Left cardiac atrium (tissue), 4 donors: ENCODE measurements at regions not wholly inside any gene's neighbourhood (a gene's known extent, or its start where the extent isn't known, plus 50 kb on each side); places are given as distances from the start of the nearest gene placed in this dataset.
A peak's percentile ranks its signal among the peaks of the same experiment; 100 is the strongest.

ENCODE experiments used
- ATAC-seq, 2 donors: fragments of 200-7000 bp; cut with Tn5 transposase; one replicate each; pipeline ENCODE4 v1.9.1; 2020; ENCODE audit warnings: mild to moderate bottlenecking in 2 of 2, moderate library complexity in 2 of 2
- DNase-seq: peaks from one replicate; pipeline ENCODE4 v3.0.0-alpha.2; 2020
- intact Hi-C, 2 donors: fragments of 100-400 bp; cut with DNase I; formaldehyde crosslinking; loops; one replicate each; pipeline versions ENCODE4 v1.14.1 to v1.15.1; 2022 to 2023
- donor health status: DM: no; HTN: yes; CAD: no.
- donor health status: DM: no; HTN: yes; CAD: no; lungs with severe emphysema.
- donor health status: DM: yes; HTN: yes; CAD: no.
- donor health status: Dilated cardiomyopathy.

GRCh38 chr4:71691416-71692073, 92.3 kb downstream of the GC start:
- ATAC-seq (peak in 1 of 2 donors; percentile 47), DNase-seq (no peak)
- intact Hi-C loops: no loop called here

- DNase-seq (no peak), ATAC-seq (no peak)
- intact Hi-C loops: no loop called here
Observed at GRCh38 chr4:71689822-71690221, 94.1 kb downstream of the GC start.

- intact Hi-C loops: no loop called here
- DNase-seq (no peak), ATAC-seq (peak in 1 of 2 donors; percentile 54)
Observed at GRCh38 chr4:71687056-71687455, 96.8 kb downstream of the GC start.

- DNase-seq (no peak), ATAC-seq (no peak)
- intact Hi-C loops: no loop called here
Observed at GRCh38 chr4:71685975-71686374, 97.9 kb downstream of the GC start.

GRCh38 chr4:71683309-71683708, 100.6 kb downstream of the GC start:
- peak in 1 of 2 donors; percentile 36 for ATAC-seq
- no peak for DNase-seq
- intact Hi-C loops: no loop called here

- ATAC-seq (no peak), DNase-seq (no peak)
- intact Hi-C loops: no loop called here
Observed at GRCh38 chr4:71680706-71681105, 103.2 kb downstream of the GC start.

GRCh38 chr4:71677568-71677967, 106.3 kb downstream of the GC start:
- intact Hi-C loops: no loop called here
- no peak for DNase-seq
- no peak for ATAC-seq

GRCh38 chr4:71669291-71669690, 114.6 kb downstream of the GC start:
- ATAC-seq: no peak
- no peak for DNase-seq
- intact Hi-C loops: no loop called here

- ATAC-seq (no peak), DNase-seq (no peak)
- intact Hi-C loops: no loop called here
Observed at GRCh38 chr4:71665358-71665757, 118.5 kb downstream of the GC start.

- no peak for ATAC-seq
- no peak for DNase-seq
- intact Hi-C loops: no loop called here
Observed at GRCh38 chr4:71664366-71664765, 119.5 kb downstream of the GC start.

- no peak for ATAC-seq
- intact Hi-C loops: no loop called here
Observed at GRCh38 chr4:71663780-71664179, 120.1 kb downstream of the GC start.

GRCh38 chr4:71659979-71660378, 123.9 kb downstream of the GC start:
- no peak for ATAC-seq
- intact Hi-C loops: no loop called here

More at GRCh38 chr4:71663780-71664179, 120.1 kb downstream of the GC start:
- no peak for DNase-seq

GRCh38 chr4:71648923-71649322, 135.0 kb downstream of the GC start:
- DNase-seq (no peak), ATAC-seq (no peak)
- intact Hi-C loops: no loop called here

More at GRCh38 chr4:71659979-71660378, 123.9 kb downstream of the GC start:
- no peak for DNase-seq

- DNase-seq: no peak
- intact Hi-C loops: no loop called here
- no peak for ATAC-seq
Observed at GRCh38 chr4:71648448-71648847, 135.4 kb downstream of the GC start.

- DNase-seq: no peak
- ATAC-seq: no peak
- intact Hi-C loops: no loop called here
Observed at GRCh38 chr4:71639380-71639779, 144.5 kb downstream of the GC start.

- intact Hi-C loops: no loop called here
- ATAC-seq: no peak
Observed at GRCh38 chr4:71635139-71635748, 148.6 kb downstream of the GC start.

GRCh38 chr4:71634364-71634763, 149.5 kb downstream of the GC start:
- ATAC-seq (no peak), DNase-seq (no peak)
- intact Hi-C loops: no loop called here

More at GRCh38 chr4:71635139-71635748, 148.6 kb downstream of the GC start:
- no peak for DNase-seq

GRCh38 chr4:71630803-71631202, 153.1 kb downstream of the GC start:
- ATAC-seq (no peak), DNase-seq (no peak)
- intact Hi-C loops: no loop called here

GRCh38 chr4:71625005-71625404, 158.9 kb downstream of the GC start:
- intact Hi-C loops: no loop called here
- ATAC-seq (no peak), DNase-seq (no peak)
